ENCODE measurements at regions not wholly inside any gene's neighbourhood (a gene's known extent, or its start where the extent isn't known, plus 50 kb on each side); places are given as distances from the start of the nearest gene placed in this dataset.

DNA sequence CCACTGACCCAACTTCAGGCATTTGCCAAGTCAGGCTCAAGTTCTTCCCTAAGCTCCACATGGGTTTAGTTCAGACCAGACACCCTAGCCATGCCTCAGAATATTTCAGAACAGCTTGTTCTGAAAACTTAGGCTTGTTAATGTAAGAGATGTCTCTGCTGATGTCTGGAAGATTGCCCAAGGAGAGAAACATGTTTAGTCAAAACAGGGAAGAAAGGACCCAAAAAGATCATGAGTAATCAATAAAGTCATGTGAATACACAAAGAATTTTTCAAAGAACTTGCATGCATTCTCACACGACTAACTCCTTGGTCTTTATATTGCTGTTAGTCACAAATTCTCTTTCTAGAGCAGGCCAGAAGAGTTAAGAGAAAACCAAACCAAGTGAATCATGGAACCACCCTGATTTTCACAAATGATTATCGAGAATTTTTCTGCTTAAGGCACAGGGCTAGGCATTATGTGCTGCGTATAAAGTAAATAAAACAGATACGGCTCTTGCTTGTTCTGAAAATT, 158.1 kb upstream of the HMHB1 start:
- TF ChIP-seq ZNF696 (CRISPR knock-in tag; conservative IDR thresholded peaks at IDR 0.05) = no peak
- no peak for TF ChIP-seq EP300 (IDR thresholded peaks at IDR 0.05; ENCODE audit: low read length)
- TF ChIP-seq GABPA (tag; conservative IDR thresholded peaks at IDR 0.05; ENCODE audit: low read depth) = no peak
- no peak for TF ChIP-seq ARID1B (IDR thresholded peaks at IDR 0.05)
- no peak for TF ChIP-seq RCOR1 (IDR thresholded peaks at IDR 0.05; ENCODE audit: borderline replicate concordance in 1 of 2, low read depth in 2 of 2, low read length in 2 of 2)
- TF ChIP-seq SMARCE1 (IDR thresholded peaks at IDR 0.05) = no peak
- TF ChIP-seq EHMT2 (IDR thresholded peaks at IDR 0.05) = no peak
- TF ChIP-seq ZNF77 (CRISPR knock-in tag; IDR thresholded peaks at IDR 0.05) = no peak
- TF ChIP-seq TSC22D4 (tag; IDR thresholded peaks at IDR 0.05) = no peak

All from K562 (cell line).